ENCODE measurements at regions not wholly inside any gene's neighbourhood (a gene's known extent, or its start where the extent isn't known, plus 50 kb on each side); places are given as distances from the start of the nearest gene placed in this dataset.

DNA sequence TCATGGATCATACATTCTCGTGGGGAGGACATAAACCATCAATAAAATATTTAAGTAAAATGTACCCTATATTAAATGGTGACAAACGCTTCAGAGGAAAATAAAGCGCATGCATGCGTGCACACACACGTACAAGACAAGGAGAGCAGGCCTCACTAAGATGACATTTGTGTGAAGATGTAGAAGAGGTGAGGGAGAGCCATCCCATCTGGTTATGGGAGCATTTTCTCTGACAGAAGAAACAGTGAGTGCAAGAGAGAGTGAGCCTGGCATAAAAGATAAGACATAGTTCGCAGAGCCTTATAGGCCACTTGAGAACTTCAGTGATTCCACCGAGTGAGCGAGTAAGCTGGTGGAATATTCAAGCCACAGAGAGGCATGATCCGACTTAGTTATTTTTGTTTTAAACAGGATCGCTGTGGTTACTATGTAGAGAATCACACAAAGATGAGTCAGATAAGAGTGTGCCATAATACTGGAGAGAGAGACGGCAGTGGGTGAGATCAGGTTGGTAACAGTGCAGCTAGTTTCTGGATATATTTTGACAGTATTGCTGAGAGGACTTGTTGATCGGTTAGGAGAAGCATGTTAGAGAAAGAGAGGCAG lies 624.2 kb downstream of the PLPP3 start:
- Histone ChIP-seq H3K36me3 (ENCODE audit: control insufficient read depth in 2 of 4, insufficient read depth in 4 of 4, low read length in 3 of 4) (no peaks in the 10 kb centered on the region), H3K9me3 (ENCODE audit: insufficient read depth in 2 of 2, low read depth in 1 of 2, low read length in 1 of 2) (no peaks in the 10 kb centered on the region), H2BK15ac (ENCODE audit: low read length) (no peak overlapping the region), H3K23me2 (ENCODE audit: low read depth, low read length) (no peaks in the 10 kb centered on the region), H2AFZ (ENCODE audit: low read length) (no peak overlapping the region; the same call in 1 of the 2 replicates), H3K79me1 (ENCODE audit: low read depth, low read length) (no peaks in the 10 kb centered on the region), H4K5ac (ENCODE audit: insufficient read length, low read depth, low read length) (no peak overlapping the region), H3K4me2 (ENCODE audit: insufficient read depth in 1 of 2, low read depth in 2 of 2, low read length in 2 of 2) (no peak overlapping the region), H2AK5ac (ENCODE audit: low read depth, low read length) (no peak overlapping the region), H3K14ac (ENCODE audit: insufficient read length) (no peak overlapping the region), H3K4me1 (replicated peaks in 1 of 4; ENCODE audit: control insufficient read depth in 3 of 4, insufficient read depth in 4 of 4, low read length in 3 of 4) (peaks cover 0 to 3% (median 0%) of the 10 kb centered on the region in 4 experiments; a peak in 1 of 7 replicates), H2BK5ac (ENCODE audit: low read depth, low read length) (no peak overlapping the region), H3K9ac (replicated peaks in 1 of 4; ENCODE audit: extremely low read depth in 1 of 4, low read depth in 3 of 4, low read length in 3 of 4) (no peak overlapping the region), H3K79me2 (ENCODE audit: control insufficient read depth in 1 of 2, insufficient read depth in 2 of 2, low read length in 2 of 2) (no peaks in the 10 kb centered on the region), H4K20me1 (replicated peaks in 1 of 2; ENCODE audit: control insufficient read depth in 1 of 2, insufficient read depth in 2 of 2, low read length in 2 of 2) (no peaks in the 10 kb centered on the region), H3K27me3 (replicated peaks in 1 of 4; ENCODE audit: control insufficient read depth in 3 of 4, extremely low read depth in 1 of 4, insufficient read depth in 3 of 4, low read length in 3 of 4) (no peaks in the 10 kb centered on the region), H4K8ac (ENCODE audit: extremely low read depth, insufficient read depth, low read length) (no peak overlapping the region), H3K23ac (ENCODE audit: insufficient read length) (no peak overlapping the region), H3K27ac (ENCODE audit: low read depth, low read length) (no peak overlapping the region), H2BK12ac (ENCODE audit: low read depth, low read length) (no peak overlapping the region), H3K4ac (replicated peaks; ENCODE audit: insufficient read length, low read depth, low read length) (no peak overlapping the region), H2BK120ac (replicated peaks; ENCODE audit: low read depth, low read length) (no peak overlapping the region), H3K18ac (ENCODE audit: extremely low read depth, low read length) (no peak overlapping the region), H4K91ac (replicated peaks; ENCODE audit: insufficient read length, low read length) (no peak overlapping the region), H3K4me3 (ENCODE audit: extremely low read depth in 1 of 4, insufficient read depth in 2 of 4, low read depth in 3 of 4, low read length in 4 of 4) (no peak overlapping the region), H3K56ac (replicated peaks; ENCODE audit: insufficient read length, low read depth, low read length) (no peak overlapping the region), H2BK20ac (ENCODE audit: low read length) (no peak overlapping the region)
- ChIA-PET CTCF (ENCODE audit: partially characterized antibody) (interaction anchor here (1.2 kb wide), 1 partner anchor 11 kb away, joined by 3 read pairs; no protein-coding TSS in a partner anchor), POLR2A (ENCODE audit: partially characterized antibody) (no interaction called here)
- WGBS, 2 experiments (ENCODE audit: extremely low coverage in 1 of 2, insufficient coverage in 1 of 2, insufficient read length in 1 of 2, insufficient replicate concordance in 2 of 2, low coverage in 1 of 2, low lambda C conversion rate in 2 of 2, missing lambda C conversion rate in 1 of 2), result 91% methylated on average over 12 of the region's 12 CpGs; no CpG with 5 or more reads in 1 of the 2 experiments
- DNase-seq (ENCODE audit: low read depth in 1 of 2, low spot score in 2 of 2) (no peak), FAIRE-seq (no peak)
- no peak for TF ChIP-seq NANOG (IDR thresholded peaks at IDR 0.05; ENCODE audit: insufficient read depth, low read depth, low read length, poor library complexity, severe bottlenecking)
- TF ChIP-seq, protein P1, sequence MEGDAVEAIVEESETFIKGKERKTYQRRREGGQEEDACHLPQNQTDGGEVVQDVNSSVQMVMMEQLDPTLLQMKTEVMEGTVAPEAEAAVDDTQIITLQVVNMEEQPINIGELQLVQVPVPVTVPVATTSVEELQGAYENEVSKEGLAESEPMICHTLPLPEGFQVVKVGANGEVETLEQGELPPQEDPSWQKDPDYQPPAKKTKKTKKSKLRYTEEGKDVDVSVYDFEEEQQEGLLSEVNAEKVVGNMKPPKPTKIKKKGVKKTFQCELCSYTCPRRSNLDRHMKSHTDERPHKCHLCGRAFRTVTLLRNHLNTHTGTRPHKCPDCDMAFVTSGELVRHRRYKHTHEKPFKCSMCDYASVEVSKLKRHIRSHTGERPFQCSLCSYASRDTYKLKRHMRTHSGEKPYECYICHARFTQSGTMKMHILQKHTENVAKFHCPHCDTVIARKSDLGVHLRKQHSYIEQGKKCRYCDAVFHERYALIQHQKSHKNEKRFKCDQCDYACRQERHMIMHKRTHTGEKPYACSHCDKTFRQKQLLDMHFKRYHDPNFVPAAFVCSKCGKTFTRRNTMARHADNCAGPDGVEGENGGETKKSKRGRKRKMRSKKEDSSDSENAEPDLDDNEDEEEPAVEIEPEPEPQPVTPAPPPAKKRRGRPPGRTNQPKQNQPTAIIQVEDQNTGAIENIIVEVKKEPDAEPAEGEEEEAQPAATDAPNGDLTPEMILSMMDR (IDR thresholded peaks at IDR 0.05; ENCODE audit: control extremely low read depth in 1 of 3, insufficient read depth in 1 of 3, low read depth in 1 of 3, low read length in 3 of 3), result no peak
